H1 (cell line): ENCODE measurements at regions not wholly inside any gene's neighbourhood (a gene's known extent, or its start where the extent isn't known, plus 50 kb on each side); places are given as distances from the start of the nearest gene placed in this dataset.

Source experiments
- BRCA1 ChIP-seq: IDR thresholded peaks from 2 replicates; pipeline ENCODE4 v1.6.1; 2012; ENCODE audit warnings: low read depth, low read length, improper control_type of control experiment
- CBX8 ChIP-seq: fragments of 300-800, 300-1000 bp; sonication (generic); IDR thresholded peaks from 2 replicates; pipeline ENCODE4 v1.7.1; 2016; ENCODE audit warnings: low read depth, low read length, borderline replicate concordance
- E2F6 ChIP-seq: IDR thresholded peaks from 2 replicates; pipeline ENCODE4 v1.6.1; 2012; ENCODE audit warnings: inconsistent platforms
- POLR2A ChIP-seq, 2 experiments: IDR thresholded peaks; 1 replicate in 1 of 2; 2 replicates in 1 of 2; pipeline ENCODE4 v1.6.1; 2011; ENCODE audit warnings: low read depth in 2 of 2, low read length in 2 of 2, mild to moderate bottlenecking in 2 of 2; ENCODE audit errors: control extremely low read depth in 1 of 2
- SIRT6 ChIP-seq: IDR thresholded peaks from one replicate; pipeline ENCODE4 v1.7.1; 2012; ENCODE audit warnings: low read length, inconsistent platforms
- TF ChIP-seq, protein P1 (sequence below): fragments of 300-600 bp; sonication (generic); IDR thresholded peaks from 2 replicates; pipeline ENCODE4 v1.7.1; 2012; ENCODE audit warnings: low read length, moderate library complexity, mild to moderate bottlenecking, inconsistent platforms; ENCODE audit not compliant: insufficient replicate concordance
- TF ChIP-seq, protein P2 (sequence below): IDR thresholded peaks from 2 replicates; pipeline ENCODE4 v1.6.1; 2012; ENCODE audit warnings: low read length, inconsistent platforms

DNA sequence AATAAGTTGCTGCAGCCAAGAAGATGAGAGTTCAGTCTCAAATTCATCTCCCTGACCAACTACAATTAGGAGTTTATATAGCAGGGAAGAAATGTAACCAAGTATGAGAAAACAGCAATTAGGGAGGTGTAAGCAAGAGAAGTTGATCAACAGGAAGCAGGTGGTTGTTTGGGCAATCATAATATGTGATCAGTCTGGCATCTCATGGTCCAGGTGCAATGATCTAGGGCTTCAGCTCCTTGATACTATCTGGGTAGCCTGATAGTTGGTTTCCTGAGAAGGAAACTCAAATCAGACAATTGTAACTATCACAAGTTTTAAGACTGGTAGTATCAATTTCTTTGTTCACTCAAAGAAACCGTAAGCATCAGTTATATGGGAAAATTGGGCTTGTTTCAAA lies 1574.3 kb upstream of the PABPC4L start (continued):
- TF ChIP-seq, protein P1, sequence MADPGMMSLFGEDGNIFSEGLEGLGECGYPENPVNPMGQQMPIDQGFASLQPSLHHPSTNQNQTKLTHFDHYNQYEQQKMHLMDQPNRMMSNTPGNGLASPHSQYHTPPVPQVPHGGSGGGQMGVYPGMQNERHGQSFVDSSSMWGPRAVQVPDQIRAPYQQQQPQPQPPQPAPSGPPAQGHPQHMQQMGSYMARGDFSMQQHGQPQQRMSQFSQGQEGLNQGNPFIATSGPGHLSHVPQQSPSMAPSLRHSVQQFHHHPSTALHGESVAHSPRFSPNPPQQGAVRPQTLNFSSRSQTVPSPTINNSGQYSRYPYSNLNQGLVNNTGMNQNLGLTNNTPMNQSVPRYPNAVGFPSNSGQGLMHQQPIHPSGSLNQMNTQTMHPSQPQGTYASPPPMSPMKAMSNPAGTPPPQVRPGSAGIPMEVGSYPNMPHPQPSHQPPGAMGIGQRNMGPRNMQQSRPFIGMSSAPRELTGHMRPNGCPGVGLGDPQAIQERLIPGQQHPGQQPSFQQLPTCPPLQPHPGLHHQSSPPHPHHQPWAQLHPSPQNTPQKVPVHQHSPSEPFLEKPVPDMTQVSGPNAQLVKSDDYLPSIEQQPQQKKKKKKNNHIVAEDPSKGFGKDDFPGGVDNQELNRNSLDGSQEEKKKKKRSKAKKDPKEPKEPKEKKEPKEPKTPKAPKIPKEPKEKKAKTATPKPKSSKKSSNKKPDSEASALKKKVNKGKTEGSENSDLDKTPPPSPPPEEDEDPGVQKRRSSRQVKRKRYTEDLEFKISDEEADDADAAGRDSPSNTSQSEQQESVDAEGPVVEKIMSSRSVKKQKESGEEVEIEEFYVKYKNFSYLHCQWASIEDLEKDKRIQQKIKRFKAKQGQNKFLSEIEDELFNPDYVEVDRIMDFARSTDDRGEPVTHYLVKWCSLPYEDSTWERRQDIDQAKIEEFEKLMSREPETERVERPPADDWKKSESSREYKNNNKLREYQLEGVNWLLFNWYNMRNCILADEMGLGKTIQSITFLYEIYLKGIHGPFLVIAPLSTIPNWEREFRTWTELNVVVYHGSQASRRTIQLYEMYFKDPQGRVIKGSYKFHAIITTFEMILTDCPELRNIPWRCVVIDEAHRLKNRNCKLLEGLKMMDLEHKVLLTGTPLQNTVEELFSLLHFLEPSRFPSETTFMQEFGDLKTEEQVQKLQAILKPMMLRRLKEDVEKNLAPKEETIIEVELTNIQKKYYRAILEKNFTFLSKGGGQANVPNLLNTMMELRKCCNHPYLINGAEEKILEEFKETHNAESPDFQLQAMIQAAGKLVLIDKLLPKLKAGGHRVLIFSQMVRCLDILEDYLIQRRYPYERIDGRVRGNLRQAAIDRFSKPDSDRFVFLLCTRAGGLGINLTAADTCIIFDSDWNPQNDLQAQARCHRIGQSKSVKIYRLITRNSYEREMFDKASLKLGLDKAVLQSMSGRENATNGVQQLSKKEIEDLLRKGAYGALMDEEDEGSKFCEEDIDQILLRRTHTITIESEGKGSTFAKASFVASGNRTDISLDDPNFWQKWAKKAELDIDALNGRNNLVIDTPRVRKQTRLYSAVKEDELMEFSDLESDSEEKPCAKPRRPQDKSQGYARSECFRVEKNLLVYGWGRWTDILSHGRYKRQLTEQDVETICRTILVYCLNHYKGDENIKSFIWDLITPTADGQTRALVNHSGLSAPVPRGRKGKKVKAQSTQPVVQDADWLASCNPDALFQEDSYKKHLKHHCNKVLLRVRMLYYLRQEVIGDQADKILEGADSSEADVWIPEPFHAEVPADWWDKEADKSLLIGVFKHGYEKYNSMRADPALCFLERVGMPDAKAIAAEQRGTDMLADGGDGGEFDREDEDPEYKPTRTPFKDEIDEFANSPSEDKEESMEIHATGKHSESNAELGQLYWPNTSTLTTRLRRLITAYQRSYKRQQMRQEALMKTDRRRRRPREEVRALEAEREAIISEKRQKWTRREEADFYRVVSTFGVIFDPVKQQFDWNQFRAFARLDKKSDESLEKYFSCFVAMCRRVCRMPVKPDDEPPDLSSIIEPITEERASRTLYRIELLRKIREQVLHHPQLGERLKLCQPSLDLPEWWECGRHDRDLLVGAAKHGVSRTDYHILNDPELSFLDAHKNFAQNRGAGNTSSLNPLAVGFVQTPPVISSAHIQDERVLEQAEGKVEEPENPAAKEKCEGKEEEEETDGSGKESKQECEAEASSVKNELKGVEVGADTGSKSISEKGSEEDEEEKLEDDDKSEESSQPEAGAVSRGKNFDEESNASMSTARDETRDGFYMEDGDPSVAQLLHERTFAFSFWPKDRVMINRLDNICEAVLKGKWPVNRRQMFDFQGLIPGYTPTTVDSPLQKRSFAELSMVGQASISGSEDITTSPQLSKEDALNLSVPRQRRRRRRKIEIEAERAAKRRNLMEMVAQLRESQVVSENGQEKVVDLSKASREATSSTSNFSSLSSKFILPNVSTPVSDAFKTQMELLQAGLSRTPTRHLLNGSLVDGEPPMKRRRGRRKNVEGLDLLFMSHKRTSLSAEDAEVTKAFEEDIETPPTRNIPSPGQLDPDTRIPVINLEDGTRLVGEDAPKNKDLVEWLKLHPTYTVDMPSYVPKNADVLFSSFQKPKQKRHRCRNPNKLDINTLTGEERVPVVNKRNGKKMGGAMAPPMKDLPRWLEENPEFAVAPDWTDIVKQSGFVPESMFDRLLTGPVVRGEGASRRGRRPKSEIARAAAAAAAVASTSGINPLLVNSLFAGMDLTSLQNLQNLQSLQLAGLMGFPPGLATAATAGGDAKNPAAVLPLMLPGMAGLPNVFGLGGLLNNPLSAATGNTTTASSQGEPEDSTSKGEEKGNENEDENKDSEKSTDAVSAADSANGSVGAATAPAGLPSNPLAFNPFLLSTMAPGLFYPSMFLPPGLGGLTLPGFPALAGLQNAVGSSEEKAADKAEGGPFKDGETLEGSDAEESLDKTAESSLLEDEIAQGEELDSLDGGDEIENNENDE: no peak
- TF ChIP-seq, protein P2, sequence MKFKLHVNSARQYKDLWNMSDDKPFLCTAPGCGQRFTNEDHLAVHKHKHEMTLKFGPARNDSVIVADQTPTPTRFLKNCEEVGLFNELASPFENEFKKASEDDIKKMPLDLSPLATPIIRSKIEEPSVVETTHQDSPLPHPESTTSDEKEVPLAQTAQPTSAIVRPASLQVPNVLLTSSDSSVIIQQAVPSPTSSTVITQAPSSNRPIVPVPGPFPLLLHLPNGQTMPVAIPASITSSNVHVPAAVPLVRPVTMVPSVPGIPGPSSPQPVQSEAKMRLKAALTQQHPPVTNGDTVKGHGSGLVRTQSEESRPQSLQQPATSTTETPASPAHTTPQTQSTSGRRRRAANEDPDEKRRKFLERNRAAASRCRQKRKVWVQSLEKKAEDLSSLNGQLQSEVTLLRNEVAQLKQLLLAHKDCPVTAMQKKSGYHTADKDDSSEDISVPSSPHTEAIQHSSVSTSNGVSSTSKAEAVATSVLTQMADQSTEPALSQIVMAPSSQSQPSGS: no peak
- TF ChIP-seq SIRT6 (no peak), BRCA1 (no peak), CBX8 (no peak), E2F6 (no peak), POLR2A (IDR thresholded peaks at IDR 0.05; ENCODE audit: control extremely low read depth in 1 of 2, low read depth in 2 of 2, low read length in 2 of 2) (no peak)
